HepG2 (cell line): ENCODE measurements at regions not wholly inside any gene's neighbourhood (a gene's known extent, or its start where the extent isn't known, plus 50 kb on each side); places are given as distances from the start of the nearest gene placed in this dataset.
"Not testable (repeated sequence)": the region's sequence is repeated elsewhere in the genome, so short reads cannot be mapped to it uniquely, and the experiment has no call there.

Source experiments
- ATAC-seq: fragments of 200-7000 bp; cut with Tn5 transposase; 3 replicates; pipeline ENCODE4 v1.9.1; 2020; ENCODE audit warnings: mild to moderate bottlenecking, moderate library complexity
- BruUV-seq: library from RNA; stranded (reverse); fragments of 400-500 nt; replicated peaks from 2 replicates; lab custom pipeline; 2021; lab: Mats Ljungman, UMichigan
- CTCF ChIA-PET: fragments of 300-600 bp; formaldehyde crosslinking; extraction: SDS; loops from one replicate; lab custom pipeline; 2021; ENCODE audit warnings: low total read pairs, inconsistent platforms, low intra/inter-chr PET ratio; lab: Yijun Ruan, JAX
- POLR2A ChIA-PET: fragments of 350-600 bp; sonication (Branson Sonifier 250); formaldehyde crosslinking; loops from one replicate; lab custom pipeline; 2020; ENCODE audit warnings: antibody characterized with exemption, inconsistent platforms; lab: Yijun Ruan, JAX
- DNase-seq: peaks from one replicate; pipeline ENCODE4 v3.0.0-alpha.2; 2015; ENCODE audit warnings: low spot score
- FAIRE-seq: peaks from 3 replicates; lab custom pipeline; 2011; peaks lifted over from hg19 to GRCh38; lab: Jason Lieb, UNC
- H2AFZ ChIP-seq: one replicate; pipeline ENCODE4 v1.6.1; 2011; ENCODE audit warnings: low read length, inconsistent platforms
- H3K27ac ChIP-seq: fragments of 300-600 bp; 3 replicates; pipeline ENCODE4 v1.8.0; 2011; ENCODE audit warnings: mixed run types, mild to moderate bottlenecking, mixed read lengths, low read length, inconsistent platforms; ENCODE audit not compliant: insufficient read depth; ENCODE audit errors: extremely low read length
- H3K27me3 ChIP-seq, 2 experiments: fragments of 200-600 bp in 1 of 2; 2 replicates in 1 of 2; 3 replicates in 1 of 2; pipeline versions ENCODE4 v1.6.0 to v1.8.0; 2011; ENCODE audit warnings: low read length in 2 of 2, mild to moderate bottlenecking in 2 of 2, moderate library complexity in 2 of 2, inconsistent platforms in 1 of 2; ENCODE audit not compliant: insufficient read depth in 2 of 2, control insufficient read depth in 1 of 2
- H3K36me3 ChIP-seq, 2 experiments: fragments of 200-600 bp in 1 of 2; replicated peaks in 1 of 2; 2 replicates in 1 of 2; 3 replicates in 1 of 2; pipeline versions ENCODE4 v1.5.1 to v1.8.0; 2011; ENCODE audit warnings: low read length in 2 of 2, inconsistent platforms in 1 of 2; ENCODE audit not compliant: insufficient read depth in 2 of 2, control insufficient read depth in 1 of 2
- H3K4me1 ChIP-seq: 2 replicates; pipeline ENCODE4 v1.5.1; 2012; ENCODE audit warnings: low read length, inconsistent platforms; ENCODE audit not compliant: insufficient read depth
- H3K4me2 ChIP-seq: 2 replicates; pipeline ENCODE4 v1.6.0; 2011; ENCODE audit warnings: low read depth, low read length, inconsistent platforms
- H3K4me3 ChIP-seq, 3 experiments: fragments of 200-600 bp in 1 of 3; sonication (generic), shearing (Covaris generic) in 1 of 3; replicated peaks in 1 of 3; 2 replicates each; pipeline ENCODE4 v1.5.1; 2011 to 2016; ENCODE audit warnings: low read length in 3 of 3, inconsistent platforms in 2 of 3, low read depth in 2 of 3, mild to moderate bottlenecking in 2 of 3, control low read depth in 1 of 3, mixed read lengths in 1 of 3; ENCODE audit not compliant: insufficient read depth in 1 of 3
- H3K79me2 ChIP-seq: one replicate; pipeline ENCODE4 v1.6.1; 2011; ENCODE audit warnings: low read length, inconsistent platforms; ENCODE audit not compliant: insufficient read depth
- H3K9ac ChIP-seq: 2 replicates; pipeline ENCODE4 v1.6.0; 2011; ENCODE audit warnings: mild to moderate bottlenecking, low read depth, low read length, inconsistent platforms; ENCODE audit not compliant: insufficient read depth
- H3K9me3 ChIP-seq: 2 replicates; pipeline ENCODE4 v1.5.1; 2012; ENCODE audit warnings: mild to moderate bottlenecking, low read length
- H4K20me1 ChIP-seq: 2 replicates; pipeline ENCODE4 v1.6.0; 2011; ENCODE audit warnings: inconsistent platforms, mild to moderate bottlenecking, low read length, moderate library complexity; ENCODE audit not compliant: insufficient read depth
- ZBTB38 ChIP-seq: sonication (generic); formaldehyde crosslinking; IDR thresholded peaks from 2 replicates; pipeline ENCODE4 v1.5.1; 2020; ENCODE audit warnings: mild to moderate bottlenecking, missing genetic modification reagents
- WGBS: methylation state at CpG from one replicate; pipeline ENCODE4 v1.1.6; 2017; ENCODE audit warnings: low lambda C conversion rate; 5-methylcytosine and 5-hydroxymethylcytosine counted together
- in situ Hi-C: cut with HindIII; loops from 2 replicates; pipeline ENCODE4 v1.10.0; 2017; ENCODE audit warnings: low pct_unique_long_range_greater_than_20kb; ENCODE audit not compliant: extremely low pct_ligation_motif_present
- intact Hi-C: fragments of 100-400 bp; cut with micrococcal nuclease; formaldehyde crosslinking; loops from one replicate; pipeline ENCODE4 v1.10.0; 2022; ENCODE audit not compliant: unreplicated experiment

- no TSS peak for BruUV-seq
- no peak overlapping the region for H3K27ac ChIP-seq
- no peak for ATAC-seq
Observed at GRCh38 chr12:90543374-90543773, 411.6 kb downstream of the CCER1 start.

GRCh38 chr12:90542852-90543251 lies 412.1 kb downstream of the CCER1 start:
- H3K9ac ChIP-seq, H3K79me2 ChIP-seq, H3K36me3 ChIP-seq, H3K27ac ChIP-seq, FAIRE-seq, H4K20me1 ChIP-seq, DNase-seq, BruUV-seq, intact Hi-C loops, H2AFZ ChIP-seq, H3K27me3 ChIP-seq, H3K4me2 ChIP-seq, CTCF ChIA-PET, H3K4me1 ChIP-seq, in situ Hi-C loops, POLR2A ChIA-PET, ATAC-seq, H3K4me3 ChIP-seq: not testable (repeated sequence)
- no CpG with 5 or more reads among the region's 1 CpG for WGBS
- H3K9me3 ChIP-seq = peaks cover 12% of the 10 kb centered on the region; the same call in 1 of the 2 replicates

More at GRCh38 chr12:90543374-90543773, 411.6 kb downstream of the CCER1 start:
- in situ Hi-C loops = no loop called here
- Histone ChIP-seq H4K20me1 (no peaks in the 10 kb centered on the region), H3K36me3 (no peaks in the 10 kb centered on the region), H3K9ac (no peak overlapping the region), H3K79me2 (no peaks in the 10 kb centered on the region), H3K9me3 (peaks cover 12% of the 10 kb centered on the region; the same call in 1 of the 2 replicates), H3K4me3 (no peak overlapping the region), H3K4me2 (no peak overlapping the region), H2AFZ (no peak overlapping the region), H3K4me1 (no peaks in the 10 kb centered on the region), H3K27me3 (no peaks in the 10 kb centered on the region)
- ChIA-PET CTCF (no interaction called here), POLR2A (no interaction called here)
- intact Hi-C loops = no loop called here
- WGBS = 0% methylated on average over 1 of the region's 1 CpG
- FAIRE-seq (no peak), DNase-seq (no peak)
- TF ChIP-seq ZBTB38 = no peak

GRCh38 chr12:90533828-90534227 lies 421.1 kb downstream of the CCER1 start:
- not testable (repeated sequence) for H2AFZ ChIP-seq

More at GRCh38 chr12:90533828-90534227, 421.1 kb downstream of the CCER1 start:
- peaks cover 29% of the 10 kb centered on the region for H3K9me3 ChIP-seq
- H3K27ac ChIP-seq, in situ Hi-C loops, H4K20me1 ChIP-seq, H3K79me2 ChIP-seq, H3K36me3 ChIP-seq, H3K27me3 ChIP-seq, ATAC-seq, intact Hi-C loops, H3K9ac ChIP-seq, H3K4me3 ChIP-seq, DNase-seq, POLR2A ChIA-PET, FAIRE-seq, BruUV-seq, CTCF ChIA-PET, H3K4me2 ChIP-seq, H3K4me1 ChIP-seq: not testable (repeated sequence)
- WGBS = 0% methylated on average over 1 of the region's 1 CpG
